ENCODE measurements at regions not wholly inside any gene's neighbourhood (a gene's known extent, or its start where the extent isn't known, plus 50 kb on each side); places are given as distances from the start of the nearest gene placed in this dataset.

GRCh38 chr5:107121793-107122519 is 548.8 kb downstream of the EFNA5 start:
- no peaks in the 10 kb centered on the region for H3K27me3 ChIP-seq (ENCODE audit: control insufficient read depth in 1 of 2, insufficient read depth in 2 of 2, low read length in 2 of 2)
- no peaks in the 10 kb centered on the region for H3K36me3 ChIP-seq (ENCODE audit: control insufficient read depth in 2 of 2, insufficient read depth in 2 of 2, low read length in 2 of 2)
- no peaks in the 10 kb centered on the region for H3K9me3 ChIP-seq (ENCODE audit: control insufficient read depth in 2 of 2, low read length in 2 of 2)
- no peak overlapping the region for H3K4me3 ChIP-seq (ENCODE audit: low read length in 2 of 2)
- H3K9ac ChIP-seq (ENCODE audit: low read length in 2 of 2) = no peak overlapping the region
- no peak overlapping the region for H3K27ac ChIP-seq (ENCODE audit: low read length)
- no peaks in the 10 kb centered on the region for H3K4me1 ChIP-seq (ENCODE audit: control insufficient read depth, insufficient read depth, low read length)

- H3K27ac ChIP-seq (ENCODE audit: low read length) = no peak overlapping the region
- H3K4me1 ChIP-seq (ENCODE audit: control insufficient read depth, insufficient read depth, low read length) = no peaks in the 10 kb centered on the region
- H3K36me3 ChIP-seq (ENCODE audit: control insufficient read depth in 2 of 2, insufficient read depth in 2 of 2, low read length in 2 of 2) = no peaks in the 10 kb centered on the region
- no peaks in the 10 kb centered on the region for H3K9me3 ChIP-seq (ENCODE audit: control insufficient read depth in 2 of 2, low read length in 2 of 2)
- H3K9ac ChIP-seq (ENCODE audit: low read length in 2 of 2) = no peak overlapping the region
- H3K27me3 ChIP-seq (ENCODE audit: control insufficient read depth in 1 of 2, insufficient read depth in 2 of 2, low read length in 2 of 2) = no peaks in the 10 kb centered on the region
- H3K4me3 ChIP-seq (ENCODE audit: low read length in 2 of 2) = no peak overlapping the region
Observed at GRCh38 chr5:107119656-107120055, 551.1 kb downstream of the EFNA5 start.

GRCh38 chr5:107118184-107119019 is 552.3 kb downstream of the EFNA5 start:
- H3K4me3 ChIP-seq (ENCODE audit: low read length in 2 of 2) = no peak overlapping the region
- no peaks in the 10 kb centered on the region for H3K9me3 ChIP-seq (ENCODE audit: control insufficient read depth in 2 of 2, low read length in 2 of 2)
- H3K27me3 ChIP-seq (ENCODE audit: control insufficient read depth in 1 of 2, insufficient read depth in 2 of 2, low read length in 2 of 2) = no peaks in the 10 kb centered on the region
- no peaks in the 10 kb centered on the region for H3K4me1 ChIP-seq (ENCODE audit: control insufficient read depth, insufficient read depth, low read length)
- no peak overlapping the region for H3K9ac ChIP-seq (ENCODE audit: low read length in 2 of 2)
- no peak overlapping the region for H3K27ac ChIP-seq (ENCODE audit: low read length)
- no peaks in the 10 kb centered on the region for H3K36me3 ChIP-seq (ENCODE audit: control insufficient read depth in 2 of 2, insufficient read depth in 2 of 2, low read length in 2 of 2)

GRCh38 chr5:107112216-107112615 is 558.5 kb downstream of the EFNA5 start:
- Histone ChIP-seq H3K27me3 (ENCODE audit: control insufficient read depth in 1 of 2, insufficient read depth in 2 of 2, low read length in 2 of 2) (no peaks in the 10 kb centered on the region), H3K4me3 (ENCODE audit: low read length in 2 of 2) (no peak overlapping the region), H3K4me1 (ENCODE audit: control insufficient read depth, insufficient read depth, low read length) (no peaks in the 10 kb centered on the region), H3K27ac (ENCODE audit: low read length) (no peak overlapping the region), H3K36me3 (ENCODE audit: control insufficient read depth in 2 of 2, insufficient read depth in 2 of 2, low read length in 2 of 2) (no peaks in the 10 kb centered on the region), H3K9me3 (ENCODE audit: control insufficient read depth in 2 of 2, low read length in 2 of 2) (no peaks in the 10 kb centered on the region), H3K9ac (ENCODE audit: low read length in 2 of 2) (no peak overlapping the region)

GRCh38 chr5:107104040-107104995 is 566.4 kb downstream of the EFNA5 start:
- H3K27me3 ChIP-seq (ENCODE audit: control insufficient read depth in 1 of 2, insufficient read depth in 2 of 2, low read length in 2 of 2) = no peaks in the 10 kb centered on the region
- no peak overlapping the region for H3K27ac ChIP-seq (ENCODE audit: low read length)
- no peaks in the 10 kb centered on the region for H3K36me3 ChIP-seq (ENCODE audit: control insufficient read depth in 2 of 2, insufficient read depth in 2 of 2, low read length in 2 of 2)
- H3K4me3 ChIP-seq (ENCODE audit: low read length in 2 of 2) = no peak overlapping the region
- H3K9ac ChIP-seq (ENCODE audit: low read length in 2 of 2) = no peak overlapping the region
- peaks cover 0 to 3% of the 10 kb centered on the region in 2 donors for H3K9me3 ChIP-seq (ENCODE audit: control insufficient read depth in 2 of 2, low read length in 2 of 2)
- no peaks in the 10 kb centered on the region for H3K4me1 ChIP-seq (ENCODE audit: control insufficient read depth, insufficient read depth, low read length)

- H3K4me1 ChIP-seq (ENCODE audit: control insufficient read depth, insufficient read depth, low read length) = no peaks in the 10 kb centered on the region
- peaks cover 0 to 3% of the 10 kb centered on the region in 2 donors for H3K9me3 ChIP-seq (ENCODE audit: control insufficient read depth in 2 of 2, low read length in 2 of 2)
- no peak overlapping the region for H3K27ac ChIP-seq (ENCODE audit: low read length)
- H3K9ac ChIP-seq (ENCODE audit: low read length in 2 of 2) = no peak overlapping the region
- H3K4me3 ChIP-seq (ENCODE audit: low read length in 2 of 2) = no peak overlapping the region
- H3K27me3 ChIP-seq (ENCODE audit: control insufficient read depth in 1 of 2, insufficient read depth in 2 of 2, low read length in 2 of 2) = no peaks in the 10 kb centered on the region
- no peaks in the 10 kb centered on the region for H3K36me3 ChIP-seq (ENCODE audit: control insufficient read depth in 2 of 2, insufficient read depth in 2 of 2, low read length in 2 of 2)
Observed at GRCh38 chr5:107103522-107103921, 567.2 kb downstream of the EFNA5 start.

- Histone ChIP-seq H3K9ac (ENCODE audit: low read length in 2 of 2) (no peak overlapping the region), H3K9me3 (ENCODE audit: control insufficient read depth in 2 of 2, low read length in 2 of 2) (peaks cover 0 to 3% of the 10 kb centered on the region in 2 donors), H3K36me3 (ENCODE audit: control insufficient read depth in 2 of 2, insufficient read depth in 2 of 2, low read length in 2 of 2) (no peaks in the 10 kb centered on the region), H3K4me1 (ENCODE audit: control insufficient read depth, insufficient read depth, low read length) (no peaks in the 10 kb centered on the region), H3K4me3 (ENCODE audit: low read length in 2 of 2) (no peak overlapping the region), H3K27me3 (ENCODE audit: control insufficient read depth in 1 of 2, insufficient read depth in 2 of 2, low read length in 2 of 2) (no peaks in the 10 kb centered on the region), H3K27ac (ENCODE audit: low read length) (no peak overlapping the region)
Observed at GRCh38 chr5:107100121-107100520, 570.6 kb downstream of the EFNA5 start.

- Histone ChIP-seq H3K27ac (ENCODE audit: low read length) (no peak overlapping the region), H3K36me3 (ENCODE audit: control insufficient read depth in 2 of 2, insufficient read depth in 2 of 2, low read length in 2 of 2) (no peaks in the 10 kb centered on the region), H3K9ac (ENCODE audit: low read length in 2 of 2) (no peak overlapping the region), H3K4me3 (ENCODE audit: low read length in 2 of 2) (no peak overlapping the region), H3K4me1 (ENCODE audit: control insufficient read depth, insufficient read depth, low read length) (no peaks in the 10 kb centered on the region), H3K27me3 (ENCODE audit: control insufficient read depth in 1 of 2, insufficient read depth in 2 of 2, low read length in 2 of 2) (no peaks in the 10 kb centered on the region), H3K9me3 (ENCODE audit: control insufficient read depth in 2 of 2, low read length in 2 of 2) (peaks cover 0 to 4% of the 10 kb centered on the region in 2 donors)
Observed at GRCh38 chr5:107099506-107099905, 571.2 kb downstream of the EFNA5 start.

- Histone ChIP-seq H3K9me3 (ENCODE audit: control insufficient read depth in 2 of 2, low read length in 2 of 2) (peaks cover 0 to 7% of the 10 kb centered on the region in 2 donors), H3K4me3 (ENCODE audit: low read length in 2 of 2) (no peak overlapping the region), H3K27ac (ENCODE audit: low read length) (no peak overlapping the region), H3K9ac (ENCODE audit: low read length in 2 of 2) (no peak overlapping the region), H3K4me1 (ENCODE audit: control insufficient read depth, insufficient read depth, low read length) (no peaks in the 10 kb centered on the region), H3K36me3 (ENCODE audit: control insufficient read depth in 2 of 2, insufficient read depth in 2 of 2, low read length in 2 of 2) (no peaks in the 10 kb centered on the region), H3K27me3 (ENCODE audit: control insufficient read depth in 1 of 2, insufficient read depth in 2 of 2, low read length in 2 of 2) (no peaks in the 10 kb centered on the region)
Observed at GRCh38 chr5:107092695-107093094, 578.0 kb downstream of the EFNA5 start.

- no peak overlapping the region for H3K27ac ChIP-seq (ENCODE audit: low read length)
- H3K9ac ChIP-seq (ENCODE audit: low read length in 2 of 2) = no peak overlapping the region
- H3K9me3 ChIP-seq (ENCODE audit: control insufficient read depth in 2 of 2, low read length in 2 of 2) = peaks cover 0 to 7% of the 10 kb centered on the region in 2 donors
Observed at GRCh38 chr5:107090506-107090905, 580.2 kb downstream of the EFNA5 start.

More at GRCh38 chr5:107090506-107090905, 580.2 kb downstream of the EFNA5 start:
- Histone ChIP-seq H3K36me3 (ENCODE audit: control insufficient read depth in 2 of 2, insufficient read depth in 2 of 2, low read length in 2 of 2) (no peaks in the 10 kb centered on the region), H3K4me1 (ENCODE audit: control insufficient read depth, insufficient read depth, low read length) (no peaks in the 10 kb centered on the region), H3K27me3 (ENCODE audit: control insufficient read depth in 1 of 2, insufficient read depth in 2 of 2, low read length in 2 of 2) (no peaks in the 10 kb centered on the region), H3K4me3 (ENCODE audit: low read length in 2 of 2) (no peak overlapping the region)
